ENCODE measurements at regions not wholly inside any gene's neighbourhood (a gene's known extent, or its start where the extent isn't known, plus 50 kb on each side); places are given as distances from the start of the nearest gene placed in this dataset.

- Histone ChIP-seq H3K4ac (ENCODE audit: low read depth, low read length) (no peak overlapping the region), H2AK9ac (replicated peaks; ENCODE audit: low read depth, low read length, poor library complexity) (no peak overlapping the region), H3K36me3 (ENCODE audit: control insufficient read depth, insufficient read depth, low read length) (no peaks in the 10 kb centered on the region), H3K79me1 (ENCODE audit: low read depth in 1 of 2, low read length in 2 of 2) (no peaks in the 10 kb centered on the region; a peak in 1 of 4 replicates), H3K9me1 (ENCODE audit: insufficient read depth, low read length) (peaks cover 9% of the 10 kb centered on the region), H3K9ac (ENCODE audit: low read depth, low read length) (no peak overlapping the region), H4K5ac (ENCODE audit: low read depth, low read length) (no peak overlapping the region), H2BK20ac (ENCODE audit: low read depth, low read length) (no peak overlapping the region), H3K4me2 (ENCODE audit: low read depth, low read length) (no peak overlapping the region), H2AFZ (replicated peaks; ENCODE audit: low read length, poor library complexity) (no peak overlapping the region), H3K18ac (ENCODE audit: low read depth, low read length) (no peak overlapping the region), H2BK120ac (ENCODE audit: low read depth, low read length) (no peak overlapping the region), H2AK5ac (ENCODE audit: low read depth, low read length) (no peak overlapping the region), H3K9me3 (ENCODE audit: control insufficient read depth, insufficient read depth, low read length) (no peaks in the 10 kb centered on the region), H3K27me3 (ENCODE audit: control insufficient read depth, insufficient read depth, low read length) (no peaks in the 10 kb centered on the region), H3K23ac (ENCODE audit: low read depth, low read length) (no peak overlapping the region), H3K4me1 (ENCODE audit: control insufficient read depth, insufficient read depth, low read length) (peaks cover 10% of the 10 kb centered on the region), H3K56ac (ENCODE audit: extremely low read depth, insufficient read depth, low read length) (no peak overlapping the region), H4K91ac (ENCODE audit: insufficient read depth, low read depth, low read length) (no peak overlapping the region), H3K27ac (ENCODE audit: insufficient read depth, low read length) (no peak overlapping the region), H3K4me3 (ENCODE audit: insufficient read depth, low read depth, low read length) (no peak overlapping the region), H2BK5ac (ENCODE audit: low read depth, low read length, poor library complexity, severe bottlenecking) (no peak overlapping the region), H3K14ac (replicated peaks; ENCODE audit: low read depth, low read length) (no peak overlapping the region), H2BK15ac (ENCODE audit: low read depth, low read length) (no peak overlapping the region), H4K8ac (ENCODE audit: low read depth in 2 of 2, low read length in 2 of 2) (no peak overlapping the region), H4K20me1 (ENCODE audit: insufficient read depth, low read length) (no peaks in the 10 kb centered on the region)
- intact Hi-C loops (cut with micrococcal nuclease): no loop called here
- DNase-seq (no peak), ATAC-seq (ENCODE audit: low read depth) (no peak)
- no TSS peak for BruUV-seq (replicated peaks)
- ChIA-PET CTCF (interaction anchor here (0.7 kb wide), 1 partner anchor 1094 kb away, joined by 4 read pairs; no protein-coding TSS in a partner anchor), POLR2A (ENCODE audit: unreplicated experiment) (no interaction called here)
- WGBS, 2 experiments (ENCODE audit: extremely low coverage in 2 of 2, insufficient read length in 1 of 2): 91% methylated on average over 8 of the region's 13 CpGs; no CpG with 5 or more reads in 1 of the 2 experiments
- in situ Hi-C loops (cut with MboI; ENCODE audit: low sequenced_read_pairs): no loop called here
- TF ChIP-seq FOS (IDR thresholded peaks at IDR 0.05; ENCODE audit: low read depth, low read length): no peak
- no peak for TF ChIP-seq MAZ (IDR thresholded peaks at IDR 0.05; ENCODE audit: borderline replicate concordance, low read depth, low read length)
- no peak for TF ChIP-seq RAD21 (IDR thresholded peaks at IDR 0.05; ENCODE audit: low read length)
- TF ChIP-seq USF2 (IDR thresholded peaks at IDR 0.05; ENCODE audit: low read depth, low read length): no peak
- TF ChIP-seq MAFK (IDR thresholded peaks at IDR 0.05; ENCODE audit: low read depth, low read length): no peak
- no peak for TF ChIP-seq RCOR1 (IDR thresholded peaks at IDR 0.05; ENCODE audit: insufficient replicate concordance, low read length)
- TF ChIP-seq, protein P1, sequence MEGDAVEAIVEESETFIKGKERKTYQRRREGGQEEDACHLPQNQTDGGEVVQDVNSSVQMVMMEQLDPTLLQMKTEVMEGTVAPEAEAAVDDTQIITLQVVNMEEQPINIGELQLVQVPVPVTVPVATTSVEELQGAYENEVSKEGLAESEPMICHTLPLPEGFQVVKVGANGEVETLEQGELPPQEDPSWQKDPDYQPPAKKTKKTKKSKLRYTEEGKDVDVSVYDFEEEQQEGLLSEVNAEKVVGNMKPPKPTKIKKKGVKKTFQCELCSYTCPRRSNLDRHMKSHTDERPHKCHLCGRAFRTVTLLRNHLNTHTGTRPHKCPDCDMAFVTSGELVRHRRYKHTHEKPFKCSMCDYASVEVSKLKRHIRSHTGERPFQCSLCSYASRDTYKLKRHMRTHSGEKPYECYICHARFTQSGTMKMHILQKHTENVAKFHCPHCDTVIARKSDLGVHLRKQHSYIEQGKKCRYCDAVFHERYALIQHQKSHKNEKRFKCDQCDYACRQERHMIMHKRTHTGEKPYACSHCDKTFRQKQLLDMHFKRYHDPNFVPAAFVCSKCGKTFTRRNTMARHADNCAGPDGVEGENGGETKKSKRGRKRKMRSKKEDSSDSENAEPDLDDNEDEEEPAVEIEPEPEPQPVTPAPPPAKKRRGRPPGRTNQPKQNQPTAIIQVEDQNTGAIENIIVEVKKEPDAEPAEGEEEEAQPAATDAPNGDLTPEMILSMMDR (conservative IDR thresholded peaks at IDR 0.05; ENCODE audit: low read depth, low read length): no peak
- TF ChIP-seq POLR2A (IDR thresholded peaks at IDR 0.05; ENCODE audit: low read depth, low read length): no peak
- no peak for TF ChIP-seq RFX5 (IDR thresholded peaks at IDR 0.05; ENCODE audit: low read depth, low read length)
- no peak for TF ChIP-seq CHD1 (IDR thresholded peaks at IDR 0.05; ENCODE audit: low read depth, low read length)
- TF ChIP-seq ELK1 (IDR thresholded peaks at IDR 0.05; ENCODE audit: borderline replicate concordance, low read depth, low read length): no peak
- dilution Hi-C loops (cut with HindIII; ENCODE audit: low sequenced_read_pairs, unreplicated experiment): no loop called here
Observed at GRCh38 chr7:131636092-131636491, 79.7 kb upstream of the PODXL start.

Data from IMR-90 (cell line).